Ammon's horn (tissue), 1 donor: ENCODE measurements at regions not wholly inside any gene's neighbourhood (a gene's known extent, or its start where the extent isn't known, plus 50 kb on each side); places are given as distances from the start of the nearest gene placed in this dataset.
"Not testable (repeated sequence)": the region's sequence is repeated elsewhere in the genome, so short reads cannot be mapped to it uniquely, and the experiment has no call there.

Source experiments
- DNase-seq: peaks from one replicate; pipeline ENCODE4 v3.0.0-alpha.2; 2016; ENCODE audit warnings: low spot score

DNA sequence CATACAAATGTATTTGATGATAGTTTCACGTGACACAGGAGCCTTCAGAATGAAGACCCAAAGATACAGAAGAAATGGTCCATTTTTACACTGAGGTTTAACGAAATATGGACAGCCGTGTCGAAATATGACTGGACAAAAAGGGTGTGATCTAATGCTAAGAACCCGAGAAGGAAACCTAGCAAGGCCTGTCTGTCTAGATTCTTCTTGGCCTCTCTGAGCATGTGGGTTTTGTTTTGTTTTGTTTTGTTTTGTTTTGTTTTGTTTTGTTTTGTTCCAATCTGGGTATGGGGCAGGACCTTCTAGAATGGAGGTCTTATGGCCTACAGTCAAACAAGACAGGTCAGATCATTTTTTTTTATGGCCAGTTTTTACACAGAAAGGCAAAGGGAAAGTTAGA is 242.7 kb upstream of the STT3B start:
- no peak for DNase-seq

GRCh38 chr3:31291818-31292217 is 240.9 kb upstream of the STT3B start:
- no peak for DNase-seq

DNA sequence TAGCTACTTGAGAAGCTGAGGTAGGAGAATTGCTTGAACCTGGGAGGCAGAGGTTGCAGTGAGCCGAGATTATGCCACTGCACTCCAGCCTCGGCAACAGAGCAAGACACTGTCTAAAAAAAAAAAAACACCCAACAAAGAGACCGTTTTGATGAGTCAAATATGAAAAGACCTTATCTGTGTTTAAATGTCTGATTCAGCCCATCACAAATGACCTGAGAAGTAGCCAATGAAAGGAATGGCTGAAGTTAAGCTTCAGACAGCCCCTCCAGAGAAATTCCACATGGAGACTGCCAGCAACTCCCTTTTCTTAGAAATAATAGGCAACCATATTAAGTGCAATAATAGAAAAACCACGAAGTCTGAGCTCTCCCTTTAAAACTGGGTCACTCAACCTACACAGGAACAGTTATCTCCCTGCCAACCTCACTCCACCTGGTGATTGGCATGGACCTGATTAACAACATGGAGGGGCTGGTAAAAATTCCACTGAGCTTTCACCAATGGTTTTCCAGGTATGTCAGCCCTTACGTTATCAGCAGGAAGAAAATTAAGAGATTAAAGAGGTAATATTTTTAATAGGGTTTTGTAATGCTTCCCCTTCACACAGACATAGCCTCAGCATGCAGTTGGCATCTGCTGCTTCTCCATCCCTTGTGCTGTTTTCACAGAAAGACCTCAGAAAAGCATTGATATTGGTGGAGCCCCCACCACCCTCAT is 238.1 kb upstream of the STT3B start:
- DNase-seq: no peak

DNA sequence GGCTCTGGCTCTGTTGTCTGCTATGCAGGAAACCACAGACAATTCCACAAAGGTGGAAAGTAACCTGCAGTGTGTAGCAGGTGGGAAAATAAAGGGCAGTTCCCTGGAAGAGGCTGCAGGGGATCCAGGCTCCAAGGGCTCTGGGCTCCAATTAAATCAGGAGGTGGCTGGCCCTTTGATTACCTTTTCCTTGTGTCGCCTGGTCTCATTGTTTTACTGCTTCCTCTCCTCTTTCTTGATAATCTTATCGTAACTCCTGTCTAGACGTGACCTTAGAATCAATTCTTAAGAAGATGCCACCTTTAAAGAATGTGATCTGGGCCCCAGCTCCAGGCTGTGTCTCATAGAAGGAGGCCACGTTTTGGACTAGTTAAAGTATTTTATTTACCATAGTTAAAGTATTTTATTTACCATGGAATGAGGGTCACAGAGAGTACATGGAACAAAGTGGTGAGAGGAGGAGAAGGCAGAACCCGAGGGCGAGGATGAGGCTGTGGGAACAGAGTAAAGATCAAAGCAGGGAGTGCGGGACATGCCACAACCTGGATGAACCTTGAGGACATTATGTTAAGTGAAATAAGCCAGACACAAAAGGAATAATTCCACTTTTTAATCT is 237.5 kb upstream of the STT3B start:
- DNase-seq: no peak

GRCh38 chr3:31297726-31298298 is 234.9 kb upstream of the STT3B start:
- DNase-seq: no peak

GRCh38 chr3:31300456-31301443 is 232.0 kb upstream of the STT3B start:
- no peak for DNase-seq

- no peak for DNase-seq
Measured at GRCh38 chr3:31302343-31302742, 230.4 kb upstream of the STT3B start.

GRCh38 chr3:31305340-31305739 is 227.4 kb upstream of the STT3B start:
- peak; percentile 13 for DNase-seq

DNA sequence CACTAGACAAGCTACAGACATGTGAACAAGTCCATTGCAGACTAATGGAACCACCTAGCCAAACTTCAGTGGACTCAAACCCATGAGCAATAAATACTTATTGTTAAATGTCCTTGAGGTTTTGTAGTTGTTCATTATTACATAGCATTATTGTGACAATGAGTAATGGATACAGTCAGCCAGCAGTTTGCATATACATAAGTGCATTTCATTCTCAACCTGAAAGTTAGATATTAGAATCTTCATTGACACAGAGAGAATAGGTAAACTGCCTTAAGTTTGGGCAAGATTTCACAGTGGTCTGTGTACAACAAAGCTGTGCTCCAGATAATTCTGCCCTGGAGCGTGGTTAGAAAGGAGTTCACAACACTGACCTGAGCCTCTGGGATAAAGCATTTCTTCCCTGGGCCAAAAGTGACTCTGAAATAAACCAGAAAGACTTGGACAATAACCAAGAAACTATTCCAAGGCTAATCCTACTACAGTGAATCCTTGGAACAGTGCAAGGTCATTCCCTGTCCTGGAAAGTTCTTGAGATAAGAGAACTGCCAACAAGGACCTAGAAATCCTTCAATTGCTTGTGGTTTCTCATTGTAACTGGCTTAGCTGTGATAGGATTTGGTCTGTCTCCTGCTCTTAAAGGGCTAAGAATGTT is 225.5 kb upstream of the STT3B start:
- no peak for DNase-seq

DNA sequence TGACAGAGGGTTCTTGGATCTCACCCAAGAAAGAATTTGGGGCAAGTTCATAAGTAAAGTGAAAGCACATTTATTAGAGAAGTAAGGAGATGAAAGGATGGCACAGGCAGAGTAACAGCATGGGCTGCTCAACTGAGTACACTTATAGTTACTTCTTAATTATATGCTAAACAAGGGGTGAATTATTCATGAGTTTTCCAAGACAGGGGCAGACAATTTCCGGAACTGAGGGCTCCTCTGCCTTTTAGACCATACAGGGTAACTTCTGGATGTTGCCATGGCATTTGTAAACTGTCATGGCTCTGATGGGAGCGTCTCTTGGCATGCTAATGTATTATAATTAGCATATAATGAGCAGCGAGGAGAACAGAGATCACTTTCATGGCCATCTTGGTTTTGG is 221.2 kb upstream of the STT3B start:
- DNase-seq: no peak

DNA sequence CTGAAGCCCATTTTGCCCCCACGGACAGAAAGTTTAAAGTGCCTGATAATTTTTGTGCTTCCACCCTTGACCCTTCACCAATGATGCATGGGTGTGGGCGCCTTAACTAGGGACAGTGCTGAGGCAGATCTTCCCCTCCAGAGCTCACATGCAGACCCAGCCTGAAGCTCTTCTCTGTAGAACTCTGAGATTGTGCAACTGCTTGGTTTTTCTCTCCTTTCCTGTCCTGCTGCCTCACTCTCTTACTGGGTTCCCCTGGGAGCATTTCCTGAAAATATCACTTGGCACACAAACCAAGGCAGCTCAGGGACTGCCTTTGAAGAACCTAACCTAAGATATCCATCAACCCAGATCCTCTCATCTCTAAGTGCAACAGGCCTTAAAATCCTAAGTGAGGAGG is 220.3 kb upstream of the STT3B start:
- DNase-seq: no peak

DNA sequence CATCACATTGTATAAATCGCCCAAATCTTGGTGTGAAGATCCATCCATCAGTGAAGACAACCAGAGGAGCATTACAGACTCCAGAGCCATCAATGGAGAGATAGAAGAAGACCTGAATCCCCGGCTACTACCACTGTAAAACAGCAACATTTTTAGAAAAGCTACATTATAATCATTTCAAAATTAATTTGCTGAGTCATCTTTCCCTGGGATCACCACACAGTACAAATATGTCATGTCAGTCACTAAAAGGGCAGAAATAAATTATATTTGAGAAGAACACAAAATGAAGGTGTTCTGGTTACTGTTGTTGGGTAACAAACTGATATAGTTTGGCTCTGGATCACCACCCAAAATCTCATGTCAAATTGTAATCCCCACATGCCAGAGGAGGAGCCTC is 218.5 kb upstream of the STT3B start:
- no peak for DNase-seq

DNA sequence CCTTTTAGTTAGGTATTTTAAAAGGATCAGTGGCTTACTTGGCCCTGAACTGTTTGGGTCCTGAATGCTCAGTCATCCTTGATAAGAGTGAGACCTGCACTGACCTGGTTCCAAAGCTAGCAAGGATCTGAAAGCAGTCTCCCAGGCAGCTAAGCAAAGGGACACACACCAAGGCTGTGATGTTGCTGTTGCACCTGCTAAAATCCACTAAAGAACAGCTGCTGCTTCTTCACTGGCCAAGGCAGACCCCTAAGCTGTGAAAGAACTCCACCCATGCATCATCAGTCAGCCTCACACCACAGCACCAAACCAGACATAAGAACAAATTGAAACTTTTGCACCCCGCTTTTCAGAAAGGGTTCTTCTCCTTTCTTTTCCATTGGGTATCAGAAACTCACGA is 213.4 kb upstream of the STT3B start:
- DNase-seq: no peak

GRCh38 chr3:31321620-31322019 is 211.1 kb upstream of the STT3B start:
- no peak for DNase-seq

DNA sequence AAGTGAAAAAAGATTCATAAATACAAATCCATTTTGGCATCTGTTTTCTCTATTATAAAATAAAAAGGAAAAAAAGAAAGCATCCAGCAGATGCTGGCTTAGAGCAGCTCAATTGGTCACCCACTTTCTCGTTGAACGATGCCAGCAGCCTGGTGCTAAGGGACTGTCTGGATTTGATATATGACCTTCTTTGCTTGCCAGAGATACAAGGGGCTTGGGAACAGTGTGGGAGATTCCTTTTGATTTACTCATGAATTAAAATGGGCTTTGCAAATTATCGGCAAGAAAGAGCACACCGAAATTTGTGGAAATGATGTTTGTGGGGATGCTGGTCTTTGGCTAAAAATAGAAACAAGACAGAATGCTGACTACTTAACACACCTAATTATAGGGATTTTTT is 210.3 kb upstream of the STT3B start:
- no peak for DNase-seq

GRCh38 chr3:31327826-31328357 is 204.8 kb upstream of the STT3B start:
- not testable (repeated sequence) for DNase-seq

DNA sequence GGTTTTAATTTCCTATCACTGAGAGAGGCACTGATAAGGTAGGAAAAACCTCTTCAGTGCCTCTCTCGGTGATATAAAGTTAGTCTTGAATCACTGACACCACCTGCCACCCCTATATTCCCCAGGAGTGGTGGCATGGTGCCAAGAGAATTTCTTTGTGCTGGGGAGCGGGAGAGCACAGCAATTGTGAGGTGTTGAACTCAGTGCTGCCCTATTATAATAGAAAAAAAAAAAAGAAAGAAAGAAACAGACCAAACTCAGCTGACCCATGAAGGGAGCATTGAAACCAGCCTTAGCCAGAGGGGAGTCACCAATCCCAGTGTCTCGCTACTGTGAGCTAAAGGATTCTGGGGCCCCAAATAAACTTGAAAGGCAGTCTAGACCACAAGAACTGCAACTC is 201.4 kb upstream of the STT3B start:
- DNase-seq: no peak

- DNase-seq: peak; percentile 4
Measured at GRCh38 chr3:31341130-31341529, 191.6 kb upstream of the STT3B start.

DNA sequence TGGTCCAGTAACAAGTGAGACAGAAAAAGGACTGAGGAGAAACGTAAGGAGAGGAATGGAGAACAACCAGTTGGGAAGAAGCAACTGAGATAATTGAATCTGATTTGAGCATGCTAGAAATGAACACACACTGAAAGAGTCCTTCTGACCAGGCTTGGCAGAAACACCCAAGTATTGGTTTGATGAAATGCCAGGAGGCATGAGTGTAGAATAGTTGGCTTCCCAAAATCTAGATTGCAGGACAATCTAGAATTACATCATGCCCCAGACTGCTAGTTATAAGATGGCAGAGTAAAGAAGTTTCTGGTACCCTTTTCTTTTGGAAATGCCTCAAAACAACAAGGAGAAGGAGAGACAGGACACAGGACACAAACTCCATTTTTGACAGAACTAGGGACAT is 189.7 kb upstream of the STT3B start:
- DNase-seq: no peak

GRCh38 chr3:31345581-31345980 is 187.1 kb upstream of the STT3B start:
- no peak for DNase-seq

- DNase-seq: no peak
Measured at GRCh38 chr3:31346542-31346979, 186.2 kb upstream of the STT3B start.
